ENCODE measurements at regions not wholly inside any gene's neighbourhood (a gene's known extent, or its start where the extent isn't known, plus 50 kb on each side); places are given as distances from the start of the nearest gene placed in this dataset.
A peak's percentile ranks its signal among the peaks of the same experiment; 100 is the strongest.

GRCh38 chr2:6741229-6741628 lies 124.5 kb downstream of the CMPK2 start:
- H3K36me3 ChIP-seq (ENCODE audit: control insufficient read depth in 2 of 4, insufficient read depth in 4 of 4, low read length in 3 of 4), result no peaks in the 10 kb centered on the region
- no peaks in the 10 kb centered on the region for H3K9me3 ChIP-seq (ENCODE audit: insufficient read depth in 2 of 2, low read depth in 1 of 2, low read length in 1 of 2)
- H2BK15ac ChIP-seq (ENCODE audit: low read length), result no peak overlapping the region
- no peak overlapping the region for H2BK120ac ChIP-seq (replicated peaks; ENCODE audit: low read depth, low read length)
- no peaks in the 10 kb centered on the region for H3K79me2 ChIP-seq (ENCODE audit: control insufficient read depth in 1 of 2, insufficient read depth in 2 of 2, low read length in 2 of 2)
- H2BK5ac ChIP-seq (ENCODE audit: low read depth, low read length), result no peak overlapping the region
- no peak overlapping the region for H3K23ac ChIP-seq (ENCODE audit: insufficient read length)
- H4K5ac ChIP-seq (ENCODE audit: insufficient read length, low read depth, low read length), result no peak overlapping the region
- CTCF ChIA-PET (ENCODE audit: partially characterized antibody), result no interaction called here
- H3K27me3 ChIP-seq (replicated peaks in 1 of 4; ENCODE audit: control insufficient read depth in 3 of 4, extremely low read depth in 1 of 4, insufficient read depth in 3 of 4, low read length in 3 of 4), result no peaks in the 10 kb centered on the region
- no peaks in the 10 kb centered on the region for H3K23me2 ChIP-seq (ENCODE audit: low read depth, low read length)
- no peak overlapping the region for H3K4ac ChIP-seq (replicated peaks; ENCODE audit: insufficient read length, low read depth, low read length)
- H3K79me1 ChIP-seq (ENCODE audit: low read depth, low read length), result no peaks in the 10 kb centered on the region
- TF ChIP-seq KDM5A (IDR thresholded peaks at IDR 0.05; ENCODE audit: low read length) (no peak), JUND (IDR thresholded peaks at IDR 0.05; ENCODE audit: low read length) (peak; percentile 63; the same call in 1 of the 2 replicates), RAD21 (IDR thresholded peaks at IDR 0.05 in 1 of 2, conservative IDR thresholded peaks at IDR 0.05 in 1 of 2; ENCODE audit: low read depth in 2 of 2, low read length in 2 of 2) (no peak), SIRT6 (IDR thresholded peaks at IDR 0.05; ENCODE audit: low read length) (no peak), JUN (IDR thresholded peaks at IDR 0.05; ENCODE audit: low read depth, low read length) (0 out of 2 replicates have a peak, but pooled peaks have one; percentile 54)
- no peak overlapping the region for H2AFZ ChIP-seq (ENCODE audit: low read length)
- no peak overlapping the region for H2BK12ac ChIP-seq (ENCODE audit: low read depth, low read length)
- 100% methylated on average over 1 of the region's 1 CpG; no CpG with 5 or more reads in 1 of the 2 experiments for WGBS, 2 experiments (ENCODE audit: extremely low coverage in 1 of 2, insufficient coverage in 1 of 2, insufficient read length in 1 of 2, insufficient replicate concordance in 2 of 2, low coverage in 1 of 2, low lambda C conversion rate in 2 of 2, missing lambda C conversion rate in 1 of 2)
- DNase-seq (ENCODE audit: low read depth in 1 of 2, low spot score in 2 of 2) (no peak), FAIRE-seq (no peak)
- H3K4me1 ChIP-seq (replicated peaks in 1 of 4; ENCODE audit: control insufficient read depth in 3 of 4, insufficient read depth in 4 of 4, low read length in 3 of 4), result no peaks in the 10 kb centered on the region
- no peak overlapping the region for H3K27ac ChIP-seq (ENCODE audit: low read depth, low read length)
- no peak overlapping the region for H3K14ac ChIP-seq (ENCODE audit: insufficient read length)
- H4K20me1 ChIP-seq (replicated peaks in 1 of 2; ENCODE audit: control insufficient read depth in 1 of 2, insufficient read depth in 2 of 2, low read length in 2 of 2), result no peaks in the 10 kb centered on the region
- no peak overlapping the region for H3K9ac ChIP-seq (replicated peaks in 1 of 4; ENCODE audit: extremely low read depth in 1 of 4, low read depth in 3 of 4, low read length in 3 of 4)
- H2AK5ac ChIP-seq (ENCODE audit: low read depth, low read length), result no peak overlapping the region
- no peak overlapping the region for H4K91ac ChIP-seq (replicated peaks; ENCODE audit: insufficient read length, low read length)
- H2BK20ac ChIP-seq (ENCODE audit: low read length), result no peak overlapping the region
- no peak overlapping the region for H3K4me2 ChIP-seq (ENCODE audit: insufficient read depth in 1 of 2, low read depth in 2 of 2, low read length in 2 of 2)
- no peak overlapping the region for H4K8ac ChIP-seq (ENCODE audit: extremely low read depth, insufficient read depth, low read length)
- no peak overlapping the region for H3K18ac ChIP-seq (ENCODE audit: extremely low read depth, low read length)
- no peak overlapping the region for H3K56ac ChIP-seq (replicated peaks; ENCODE audit: insufficient read length, low read depth, low read length)
- no peak overlapping the region for H3K4me3 ChIP-seq (ENCODE audit: extremely low read depth in 1 of 4, insufficient read depth in 2 of 4, low read depth in 3 of 4, low read length in 4 of 4)
- POLR2A ChIA-PET (ENCODE audit: partially characterized antibody), result no interaction called here

All from H1 (cell line).